IMR-90 (cell line): ENCODE measurements at regions not wholly inside any gene's neighbourhood (a gene's known extent, or its start where the extent isn't known, plus 50 kb on each side); places are given as distances from the start of the nearest gene placed in this dataset.
A peak's percentile ranks its signal among the peaks of the same experiment; 100 is the strongest.

Experiments
- ATAC-seq: fragments of 200-7000 bp; cut with Tn5 transposase; 2 replicates; pipeline ENCODE4 v1.9.1; 2020; ENCODE audit warnings: low read depth, mild to moderate bottlenecking, moderate library complexity
- BruUV-seq: library from RNA; stranded (reverse); fragments of 400-500 nt; replicated peaks from 2 replicates; lab custom pipeline; 2021; lab: Mats Ljungman, UMichigan
- CTCF ChIA-PET: fragments of 300-600 bp; formaldehyde crosslinking; extraction: SDS; loops from one replicate; lab custom pipeline; 2021; ENCODE audit warnings: antibody characterized with exemption; lab: Yijun Ruan, JAX
- POLR2A ChIA-PET: fragments of 300-600 bp; sonication (Branson Sonifier 250); formaldehyde crosslinking; loops from one replicate; lab custom pipeline; 2022; ENCODE audit warnings: antibody characterized with exemption; ENCODE audit not compliant: unreplicated experiment; lab: Charles Lee
- DNase-seq: peaks from one replicate; pipeline ENCODE4 v3.0.0; 2013
- H2AFZ ChIP-seq: replicated peaks from 2 replicates; pipeline ENCODE3; 2013; ENCODE audit warnings: low read length, mild to moderate bottlenecking; ENCODE audit not compliant: poor library complexity
- H2AK5ac ChIP-seq: 2 replicates; pipeline ENCODE4 v1.6.1; 2013; ENCODE audit warnings: low read depth, low read length, inconsistent platforms
- H2AK9ac ChIP-seq: replicated peaks from 2 replicates; pipeline ENCODE3; 2013; ENCODE audit warnings: mild to moderate bottlenecking, low read depth, low read length, moderate library complexity; ENCODE audit not compliant: poor library complexity
- H2BK120ac ChIP-seq: 2 replicates; pipeline ENCODE4 v1.6.1; 2013; ENCODE audit warnings: low read depth, low read length, inconsistent platforms
- H2BK15ac ChIP-seq: 3 replicates; pipeline ENCODE4 v1.6.1; 2013; ENCODE audit warnings: low read depth, low read length, inconsistent platforms
- H2BK20ac ChIP-seq: 2 replicates; pipeline ENCODE4 v1.6.1; 2013; ENCODE audit warnings: low read depth, mild to moderate bottlenecking, inconsistent platforms, low read length, moderate library complexity
- H2BK5ac ChIP-seq: 2 replicates; pipeline ENCODE4 v1.6.1; 2013; ENCODE audit warnings: mild to moderate bottlenecking, low read depth, low read length, inconsistent platforms; ENCODE audit not compliant: poor library complexity, severe bottlenecking
- H3K14ac ChIP-seq: replicated peaks from 2 replicates; pipeline ENCODE4 v1.6.1; 2013; ENCODE audit warnings: low read depth, low read length, inconsistent platforms
- H3K18ac ChIP-seq: 2 replicates; pipeline ENCODE4 v1.6.1; 2013; ENCODE audit warnings: low read depth, low read length, control low read depth
- H3K23ac ChIP-seq: 2 replicates; pipeline ENCODE4 v1.6.1; 2013; ENCODE audit warnings: low read depth, low read length, inconsistent platforms
- H3K27ac ChIP-seq: 2 replicates; pipeline ENCODE4 v1.5.1; 2013; ENCODE audit warnings: mild to moderate bottlenecking, control low read depth, low read length; ENCODE audit not compliant: insufficient read depth
- H3K27me3 ChIP-seq: 2 replicates; pipeline ENCODE4 v1.6.1; 2013; ENCODE audit warnings: low read length; ENCODE audit not compliant: control insufficient read depth, insufficient read depth
- H3K36me3 ChIP-seq: 2 replicates; pipeline ENCODE4 v1.6.1; 2013; ENCODE audit warnings: low read length, mixed read lengths; ENCODE audit not compliant: control insufficient read depth, insufficient read depth
- H3K4ac ChIP-seq: 2 replicates; pipeline ENCODE4 v1.6.1; 2013; ENCODE audit warnings: low read depth, low read length, inconsistent platforms
- H3K4me1 ChIP-seq: 2 replicates; pipeline ENCODE4 v1.6.1; 2013; ENCODE audit warnings: low read length, mixed read lengths; ENCODE audit not compliant: control insufficient read depth, insufficient read depth
- H3K4me2 ChIP-seq: 2 replicates; pipeline ENCODE4 v1.6.1; 2013; ENCODE audit warnings: low read depth, mild to moderate bottlenecking, control low read depth, low read length, moderate library complexity
- H3K4me3 ChIP-seq: 2 replicates; pipeline ENCODE4 v1.5.1; 2013; ENCODE audit warnings: low read depth, mild to moderate bottlenecking, control low read depth, low read length, moderate library complexity; ENCODE audit not compliant: insufficient read depth
- H3K56ac ChIP-seq: 2 replicates; pipeline ENCODE4 v1.6.1; 2013; ENCODE audit warnings: low read length, inconsistent platforms; ENCODE audit not compliant: insufficient read depth; ENCODE audit errors: extremely low read depth
- H3K79me1 ChIP-seq, 2 experiments: 2 replicates each; pipeline ENCODE4 v1.6.1; 2013; ENCODE audit warnings: low read length in 2 of 2, inconsistent platforms in 1 of 2, low read depth in 1 of 2
- H3K9ac ChIP-seq: 2 replicates; pipeline ENCODE4 v1.6.1; 2013; ENCODE audit warnings: low read depth, low read length, control low read depth
- H3K9me1 ChIP-seq: 2 replicates; pipeline ENCODE4 v1.6.1; 2013; ENCODE audit warnings: low read length, inconsistent platforms; ENCODE audit not compliant: insufficient read depth
- H3K9me3 ChIP-seq: 2 replicates; pipeline ENCODE4 v1.6.1; 2013; ENCODE audit warnings: low read length; ENCODE audit not compliant: control insufficient read depth, insufficient read depth
- H4K20me1 ChIP-seq: 2 replicates; pipeline ENCODE4 v1.6.1; 2013; ENCODE audit warnings: low read length, inconsistent platforms; ENCODE audit not compliant: insufficient read depth
- H4K5ac ChIP-seq: 2 replicates; pipeline ENCODE4 v1.6.1; 2013; ENCODE audit warnings: mild to moderate bottlenecking, low read depth, low read length, control low read depth
- H4K8ac ChIP-seq, 2 experiments: 2 replicates each; pipeline ENCODE4 v1.6.1; 2013; ENCODE audit warnings: low read depth in 2 of 2, low read length in 2 of 2, control low read depth in 1 of 2, inconsistent platforms in 1 of 2
- H4K91ac ChIP-seq: 2 replicates; pipeline ENCODE4 v1.6.1; 2013; ENCODE audit warnings: low read depth, low read length, inconsistent platforms; ENCODE audit not compliant: insufficient read depth
- BHLHE40 ChIP-seq: fragments of 150-350 bp; IDR thresholded peaks from 2 replicates; pipeline ENCODE4 v1.6.1; 2016; ENCODE audit warnings: mild to moderate bottlenecking, low read depth, low read length
- CEBPB ChIP-seq: IDR thresholded peaks from 2 replicates; pipeline ENCODE4 v1.6.1; 2012; ENCODE audit warnings: low read depth, low read length, improper control_type of control experiment
- CHD1 ChIP-seq: IDR thresholded peaks from 2 replicates; pipeline ENCODE4 v1.6.1; 2012; ENCODE audit warnings: low read depth, low read length, improper control_type of control experiment
- FOS ChIP-seq: fragments of 150-350 bp; IDR thresholded peaks from 2 replicates; pipeline ENCODE4 v1.6.1; 2016; ENCODE audit warnings: low read depth, low read length
- MAFK ChIP-seq: IDR thresholded peaks from 2 replicates; pipeline ENCODE4 v1.6.1; 2012; ENCODE audit warnings: low read depth, low read length, improper control_type of control experiment
- MAZ ChIP-seq: IDR thresholded peaks from 2 replicates; pipeline ENCODE4 v1.6.1; 2012; ENCODE audit warnings: low read depth, mild to moderate bottlenecking, low read length, improper control_type of control experiment, moderate library complexity, borderline replicate concordance
- MXI1 ChIP-seq: IDR thresholded peaks from 2 replicates; pipeline ENCODE4 v1.6.1; 2012; ENCODE audit warnings: low read depth, mild to moderate bottlenecking, low read length, moderate library complexity, borderline replicate concordance
- NFE2L2 ChIP-seq: fragments of 150-350 bp; IDR thresholded peaks from 2 replicates; pipeline ENCODE4 v1.6.1; 2016; ENCODE audit warnings: low read depth, mild to moderate bottlenecking, low read length
- POLR2A ChIP-seq: IDR thresholded peaks from 2 replicates; pipeline ENCODE4 v1.6.1; 2012; ENCODE audit warnings: mild to moderate bottlenecking, low read depth, low read length
- RAD21 ChIP-seq: IDR thresholded peaks from 2 replicates; pipeline ENCODE4 v1.6.1; 2012; ENCODE audit warnings: low read length, improper control_type of control experiment
- RCOR1 ChIP-seq: IDR thresholded peaks from 2 replicates; pipeline ENCODE4 v1.6.1; 2012; ENCODE audit warnings: mild to moderate bottlenecking, low read length, improper control_type of control experiment; ENCODE audit not compliant: insufficient replicate concordance
- RFX5 ChIP-seq: IDR thresholded peaks from 2 replicates; pipeline ENCODE4 v1.8.0; 2012; ENCODE audit warnings: low read depth, mild to moderate bottlenecking, low read length, moderate library complexity
- SMC3 ChIP-seq: fragments of 150-350 bp; IDR thresholded peaks from 2 replicates; pipeline ENCODE4 v1.6.1; 2016; ENCODE audit warnings: low read depth, mild to moderate bottlenecking, antibody characterized with exemption, low read length, moderate library complexity
- WGBS, 2 experiments: methylation state at CpG; one replicate each; pipeline versions ENCODE4 v1.1.5 to v1.1.7; 2013; ENCODE audit warnings: missing lambda C conversion rate in 2 of 2; ENCODE audit not compliant: insufficient read length in 1 of 2; ENCODE audit errors: extremely low coverage in 2 of 2; 5-methylcytosine and 5-hydroxymethylcytosine counted together
- dilution Hi-C: fragments of 300-500 bp; cut with HindIII; formaldehyde crosslinking; loops from one replicate; pipeline ENCODE4 v1.14.3; 2018; ENCODE audit warnings: low sequenced_read_pairs; ENCODE audit not compliant: unreplicated experiment
- in situ Hi-C: fragments of 300-500 bp; cut with MboI; formaldehyde crosslinking; loops from 3 replicates; pipeline ENCODE4 v1.14.3; 2019; ENCODE audit warnings: low sequenced_read_pairs, inconsistent platforms, mixed read lengths
- intact Hi-C: fragments of 100-400 bp; cut with micrococcal nuclease; formaldehyde crosslinking; loops from 2 replicates; pipeline ENCODE4 v1.10.0; 2022
- TF ChIP-seq, protein P1 (sequence below): conservative IDR thresholded peaks from 2 replicates; pipeline ENCODE4 v1.5.1; 2012; ENCODE audit warnings: mild to moderate bottlenecking, low read depth, low read length, improper control_type of control experiment
- TF ChIP-seq, protein P2 (sequence below): fragments of 150-350 bp; IDR thresholded peaks from 2 replicates; pipeline ENCODE4 v1.6.1; 2016; ENCODE audit warnings: low read depth, mild to moderate bottlenecking, low read length, moderate library complexity, borderline replicate concordance
- TF ChIP-seq, protein P3 (sequence below): fragments of 150-350 bp; IDR thresholded peaks from 2 replicates; pipeline ENCODE4 v1.6.1; 2017; ENCODE audit warnings: mild to moderate bottlenecking, antibody characterized with exemption, low read length, low read depth

DNA sequence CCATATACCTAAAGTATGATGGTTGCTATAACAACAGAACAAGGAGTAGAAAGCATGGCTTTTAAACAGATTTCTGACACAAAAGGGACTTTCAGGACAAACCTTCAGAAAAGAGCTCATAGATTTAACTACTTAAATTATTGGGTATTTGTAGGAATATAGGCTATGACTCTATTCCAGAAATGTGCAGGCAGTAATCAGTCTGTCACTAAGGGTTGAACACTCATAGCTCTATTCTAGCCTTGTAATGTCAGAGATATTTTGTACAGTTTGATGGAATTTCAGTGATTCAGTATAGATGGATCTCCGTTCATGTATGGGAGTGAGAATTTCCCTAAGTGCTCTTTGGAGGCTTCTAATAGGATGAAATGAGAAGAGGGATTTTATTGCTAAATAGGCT is 82.8 kb downstream of the EXTL2 start:
- Histone ChIP-seq H2BK15ac (no peak overlapping the region), H4K8ac (no peak overlapping the region), H3K79me1 (no peaks in the 10 kb centered on the region), H3K4me2 (no peak overlapping the region; the same call in 1 of the 2 replicates), H3K4me3 (no peak overlapping the region), H3K27ac (no peak overlapping the region), H2BK20ac (no peak overlapping the region), H4K20me1 (no peaks in the 10 kb centered on the region), H2BK120ac (no peak overlapping the region), H3K56ac (no peak overlapping the region), H3K18ac (no peak overlapping the region), H2AK9ac (no peak overlapping the region), H2AK5ac (no peak overlapping the region), H3K9me1 (no peaks in the 10 kb centered on the region; the same call in 1 of the 2 replicates), H3K23ac (no peak overlapping the region), H4K91ac (no peak overlapping the region), H3K9me3 (no peaks in the 10 kb centered on the region), H3K4me1 (no peaks in the 10 kb centered on the region; the same call in 1 of the 2 replicates), H3K14ac (no peak overlapping the region), H3K9ac (no peak overlapping the region), H2BK5ac (no peak overlapping the region), H4K5ac (no peak overlapping the region), H3K27me3 (no peaks in the 10 kb centered on the region), H3K36me3 (no peaks in the 10 kb centered on the region), H2AFZ (no peak overlapping the region), H3K4ac (no peak overlapping the region)
- intact Hi-C loops (no loop called here), dilution Hi-C loops (no loop called here), in situ Hi-C loops (no loop called here)
- POLR2A ChIA-PET = no interaction called here
- DNase-seq (peak; percentile 51), ATAC-seq (peak; percentile 75)
- no TSS peak for BruUV-seq
- no CpG with 5 or more reads among the region's 1 CpG for WGBS, 2 experiments
- CTCF ChIA-PET = interaction anchor here (1.1 kb wide), 1 partner anchor 8 kb away, joined by 3 read pairs; no protein-coding TSS in a partner anchor
- no peak for TF ChIP-seq RFX5
- TF ChIP-seq, protein P1, sequence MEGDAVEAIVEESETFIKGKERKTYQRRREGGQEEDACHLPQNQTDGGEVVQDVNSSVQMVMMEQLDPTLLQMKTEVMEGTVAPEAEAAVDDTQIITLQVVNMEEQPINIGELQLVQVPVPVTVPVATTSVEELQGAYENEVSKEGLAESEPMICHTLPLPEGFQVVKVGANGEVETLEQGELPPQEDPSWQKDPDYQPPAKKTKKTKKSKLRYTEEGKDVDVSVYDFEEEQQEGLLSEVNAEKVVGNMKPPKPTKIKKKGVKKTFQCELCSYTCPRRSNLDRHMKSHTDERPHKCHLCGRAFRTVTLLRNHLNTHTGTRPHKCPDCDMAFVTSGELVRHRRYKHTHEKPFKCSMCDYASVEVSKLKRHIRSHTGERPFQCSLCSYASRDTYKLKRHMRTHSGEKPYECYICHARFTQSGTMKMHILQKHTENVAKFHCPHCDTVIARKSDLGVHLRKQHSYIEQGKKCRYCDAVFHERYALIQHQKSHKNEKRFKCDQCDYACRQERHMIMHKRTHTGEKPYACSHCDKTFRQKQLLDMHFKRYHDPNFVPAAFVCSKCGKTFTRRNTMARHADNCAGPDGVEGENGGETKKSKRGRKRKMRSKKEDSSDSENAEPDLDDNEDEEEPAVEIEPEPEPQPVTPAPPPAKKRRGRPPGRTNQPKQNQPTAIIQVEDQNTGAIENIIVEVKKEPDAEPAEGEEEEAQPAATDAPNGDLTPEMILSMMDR = no peak
- TF ChIP-seq CHD1 = no peak
- no peak for TF ChIP-seq MXI1
- TF ChIP-seq CEBPB = no peak
- TF ChIP-seq NFE2L2 = no peak
- no peak for TF ChIP-seq SMC3
- no peak for TF ChIP-seq POLR2A
- no peak for TF ChIP-seq MAZ
- TF ChIP-seq, protein P2, sequence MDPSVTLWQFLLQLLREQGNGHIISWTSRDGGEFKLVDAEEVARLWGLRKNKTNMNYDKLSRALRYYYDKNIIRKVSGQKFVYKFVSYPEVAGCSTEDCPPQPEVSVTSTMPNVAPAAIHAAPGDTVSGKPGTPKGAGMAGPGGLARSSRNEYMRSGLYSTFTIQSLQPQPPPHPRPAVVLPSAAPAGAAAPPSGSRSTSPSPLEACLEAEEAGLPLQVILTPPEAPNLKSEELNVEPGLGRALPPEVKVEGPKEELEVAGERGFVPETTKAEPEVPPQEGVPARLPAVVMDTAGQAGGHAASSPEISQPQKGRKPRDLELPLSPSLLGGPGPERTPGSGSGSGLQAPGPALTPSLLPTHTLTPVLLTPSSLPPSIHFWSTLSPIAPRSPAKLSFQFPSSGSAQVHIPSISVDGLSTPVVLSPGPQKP = no peak
- TF ChIP-seq RAD21 = no peak
- TF ChIP-seq, protein P3, sequence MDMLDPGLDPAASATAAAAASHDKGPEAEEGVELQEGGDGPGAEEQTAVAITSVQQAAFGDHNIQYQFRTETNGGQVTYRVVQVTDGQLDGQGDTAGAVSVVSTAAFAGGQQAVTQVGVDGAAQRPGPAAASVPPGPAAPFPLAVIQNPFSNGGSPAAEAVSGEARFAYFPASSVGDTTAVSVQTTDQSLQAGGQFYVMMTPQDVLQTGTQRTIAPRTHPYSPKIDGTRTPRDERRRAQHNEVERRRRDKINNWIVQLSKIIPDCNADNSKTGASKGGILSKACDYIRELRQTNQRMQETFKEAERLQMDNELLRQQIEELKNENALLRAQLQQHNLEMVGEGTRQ = no peak
- no peak for TF ChIP-seq FOS
- no peak for TF ChIP-seq BHLHE40
- TF ChIP-seq RCOR1 = no peak
- TF ChIP-seq MAFK = no peak
